Colonic mucosa (tissue), 4 donors: ENCODE measurements at regions not wholly inside any gene's neighbourhood (a gene's known extent, or its start where the extent isn't known, plus 50 kb on each side); places are given as distances from the start of the nearest gene placed in this dataset.

Experiments
- DNase-seq: peaks from one replicate; pipeline ENCODE4 v3.0.0-alpha.2; 2020
- H3K27ac ChIP-seq: fragments of 200-600 bp; one replicate; pipeline ENCODE4 v1.8.0; 2021
- H3K27me3 ChIP-seq: fragments of 200-600 bp; one replicate; pipeline ENCODE4 v1.8.0; 2021
- H3K36me3 ChIP-seq: fragments of 200-600 bp; one replicate; pipeline ENCODE4 v1.8.0; 2021
- H3K4me1 ChIP-seq: fragments of 200-600 bp; one replicate; pipeline ENCODE4 v1.8.0; 2021; ENCODE audit warnings: mild to moderate bottlenecking
- H3K4me3 ChIP-seq: fragments of 200-600 bp; one replicate; pipeline ENCODE4 v1.8.0; 2021
- H3K9ac ChIP-seq, 2 donors: one replicate each; pipeline ENCODE4 v1.7.0; 2013; ENCODE audit warnings: control low read depth in 2 of 2, low read depth in 2 of 2, low read length in 2 of 2
- H3K9me3 ChIP-seq: fragments of 200-600 bp; one replicate; pipeline ENCODE4 v1.8.0; 2021
- intact Hi-C: fragments of 100-400 bp; cut with DNase I; formaldehyde crosslinking; loops from one replicate; pipeline ENCODE4 v1.14.1; 2022
- TF ChIP-seq, protein P1 (sequence below): fragments of 200-600 bp; IDR thresholded peaks from one replicate; pipeline ENCODE4 v1.8.0; 2022; ENCODE audit warnings: antibody characterized with exemption, mild to moderate bottlenecking
- donor health status: healthy.
- donor health status: DM: no; HTN: no; CAD: no.
- donor health status: DM: no; HTN: no; CAD: no.

DNA sequence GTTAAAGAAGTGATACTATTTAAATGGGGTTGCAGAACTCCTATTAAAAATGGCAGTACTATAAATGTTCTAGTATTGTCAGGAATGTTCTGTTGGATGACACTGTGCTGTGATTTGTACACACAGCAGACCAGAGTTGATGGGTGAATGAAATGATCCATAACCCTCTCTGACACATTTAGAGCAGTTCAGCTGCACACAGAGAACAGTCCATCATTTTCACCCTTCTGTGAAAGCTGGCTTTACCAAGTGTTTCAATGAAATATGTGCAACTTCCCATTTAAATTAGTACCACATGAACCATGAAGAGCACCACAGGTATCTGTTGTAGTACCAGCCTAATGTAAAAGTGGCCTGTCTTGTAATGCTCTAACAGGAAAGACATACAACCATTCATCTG is 981.4 kb downstream of the TMEM182 start:
- no peaks in the 10 kb centered on the region for H3K36me3 ChIP-seq
- TF ChIP-seq, protein P1, sequence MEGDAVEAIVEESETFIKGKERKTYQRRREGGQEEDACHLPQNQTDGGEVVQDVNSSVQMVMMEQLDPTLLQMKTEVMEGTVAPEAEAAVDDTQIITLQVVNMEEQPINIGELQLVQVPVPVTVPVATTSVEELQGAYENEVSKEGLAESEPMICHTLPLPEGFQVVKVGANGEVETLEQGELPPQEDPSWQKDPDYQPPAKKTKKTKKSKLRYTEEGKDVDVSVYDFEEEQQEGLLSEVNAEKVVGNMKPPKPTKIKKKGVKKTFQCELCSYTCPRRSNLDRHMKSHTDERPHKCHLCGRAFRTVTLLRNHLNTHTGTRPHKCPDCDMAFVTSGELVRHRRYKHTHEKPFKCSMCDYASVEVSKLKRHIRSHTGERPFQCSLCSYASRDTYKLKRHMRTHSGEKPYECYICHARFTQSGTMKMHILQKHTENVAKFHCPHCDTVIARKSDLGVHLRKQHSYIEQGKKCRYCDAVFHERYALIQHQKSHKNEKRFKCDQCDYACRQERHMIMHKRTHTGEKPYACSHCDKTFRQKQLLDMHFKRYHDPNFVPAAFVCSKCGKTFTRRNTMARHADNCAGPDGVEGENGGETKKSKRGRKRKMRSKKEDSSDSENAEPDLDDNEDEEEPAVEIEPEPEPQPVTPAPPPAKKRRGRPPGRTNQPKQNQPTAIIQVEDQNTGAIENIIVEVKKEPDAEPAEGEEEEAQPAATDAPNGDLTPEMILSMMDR: no peak
- no peak overlapping the region for H3K9ac ChIP-seq
- no peak overlapping the region for H3K4me3 ChIP-seq
- no peaks in the 10 kb centered on the region for H3K27me3 ChIP-seq
- H3K9me3 ChIP-seq: no peaks in the 10 kb centered on the region
- DNase-seq: no peak
- intact Hi-C loops: no loop called here
- H3K27ac ChIP-seq: no peak overlapping the region
- H3K4me1 ChIP-seq: no peaks in the 10 kb centered on the region

DNA sequence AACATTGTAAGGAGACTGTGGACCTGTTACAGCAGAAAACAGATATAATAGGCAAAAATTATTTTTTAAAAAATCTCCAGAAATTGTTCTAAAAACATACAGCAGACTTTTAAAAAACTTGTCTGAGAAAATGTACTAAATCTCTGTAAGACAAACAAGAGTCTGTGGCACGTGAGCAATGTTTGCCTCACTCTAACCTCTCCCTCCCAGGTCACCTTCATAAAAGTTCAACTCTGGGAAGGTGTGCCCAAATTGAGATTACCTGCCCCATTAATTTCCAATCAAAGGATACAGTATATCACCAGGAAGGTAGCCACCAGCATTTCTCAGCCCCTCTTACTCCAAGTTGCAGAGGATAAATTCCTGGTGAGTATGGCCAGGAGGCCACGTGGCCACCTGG is 992.7 kb downstream of the TMEM182 start:
- Histone ChIP-seq H3K4me3 (no peak overlapping the region), H3K9me3 (no peaks in the 10 kb centered on the region), H3K9ac (no peak overlapping the region), H3K4me1 (no peaks in the 10 kb centered on the region), H3K27me3 (no peaks in the 10 kb centered on the region), H3K27ac (no peak overlapping the region), H3K36me3 (no peaks in the 10 kb centered on the region)
- DNase-seq: no peak
- intact Hi-C loops: no loop called here
- TF ChIP-seq, protein P1: no peak

DNA sequence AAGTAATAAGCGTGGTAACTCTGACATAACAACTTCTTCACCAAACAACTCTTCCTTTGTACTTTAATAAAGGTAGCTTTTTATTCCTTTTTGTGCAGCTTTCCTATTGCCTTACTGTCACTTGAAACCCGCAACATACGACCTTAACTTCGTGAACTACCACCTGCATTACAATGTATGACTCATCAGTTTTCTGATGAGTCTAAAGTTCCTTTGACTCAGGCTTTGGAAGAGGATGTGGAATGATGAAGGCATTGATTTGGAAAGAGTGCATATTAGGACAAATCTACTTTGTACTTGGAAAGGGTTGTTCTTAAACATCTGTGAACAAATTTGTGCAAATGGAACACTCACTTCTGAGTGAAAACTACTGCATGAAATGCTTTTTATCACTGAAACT is 1012.1 kb downstream of the TMEM182 start:
- H3K9me3 ChIP-seq: no peaks in the 10 kb centered on the region
- no peak overlapping the region for H3K4me3 ChIP-seq
- H3K27me3 ChIP-seq: no peaks in the 10 kb centered on the region
- no peak overlapping the region for H3K9ac ChIP-seq
- TF ChIP-seq, protein P1: no peak
- no peak for DNase-seq
- no peak overlapping the region for H3K27ac ChIP-seq
- H3K4me1 ChIP-seq: no peaks in the 10 kb centered on the region
- H3K36me3 ChIP-seq: no peaks in the 10 kb centered on the region
- intact Hi-C loops: no loop called here

DNA sequence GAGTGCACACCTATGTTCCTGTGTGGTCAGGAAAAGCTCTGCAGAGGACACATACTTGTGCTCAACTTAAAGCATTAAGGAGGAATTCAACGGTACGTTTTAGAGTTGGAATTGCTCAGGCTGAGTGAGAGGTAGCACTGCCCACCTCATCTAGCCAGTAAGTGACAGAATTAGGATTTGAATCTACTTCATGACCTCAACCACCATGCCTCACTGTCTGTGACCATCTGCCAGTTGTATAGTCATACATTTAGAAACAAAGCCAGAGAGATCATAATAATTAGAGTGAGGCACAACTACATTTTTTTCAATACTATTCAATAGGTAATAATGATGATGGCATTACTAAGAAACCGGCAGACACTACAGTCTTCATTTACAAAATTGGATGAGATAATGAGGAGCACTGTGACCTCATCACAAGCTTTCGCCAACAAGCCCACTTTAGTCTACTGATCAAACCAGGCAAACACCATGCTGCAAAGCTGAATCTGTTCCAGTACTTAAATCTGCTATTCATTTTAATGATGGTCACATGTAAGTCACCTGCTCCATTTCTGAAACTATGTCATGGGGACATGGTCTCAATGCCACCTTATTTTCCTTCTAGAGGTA is 1018.4 kb downstream of the TMEM182 start:
- Histone ChIP-seq H3K4me1 (no peaks in the 10 kb centered on the region), H3K9ac (no peak overlapping the region), H3K4me3 (no peak overlapping the region), H3K27me3 (no peaks in the 10 kb centered on the region), H3K9me3 (no peaks in the 10 kb centered on the region), H3K36me3 (no peaks in the 10 kb centered on the region), H3K27ac (no peak overlapping the region)
- intact Hi-C loops: no loop called here
- DNase-seq: no peak
- TF ChIP-seq, protein P1: no peak

DNA sequence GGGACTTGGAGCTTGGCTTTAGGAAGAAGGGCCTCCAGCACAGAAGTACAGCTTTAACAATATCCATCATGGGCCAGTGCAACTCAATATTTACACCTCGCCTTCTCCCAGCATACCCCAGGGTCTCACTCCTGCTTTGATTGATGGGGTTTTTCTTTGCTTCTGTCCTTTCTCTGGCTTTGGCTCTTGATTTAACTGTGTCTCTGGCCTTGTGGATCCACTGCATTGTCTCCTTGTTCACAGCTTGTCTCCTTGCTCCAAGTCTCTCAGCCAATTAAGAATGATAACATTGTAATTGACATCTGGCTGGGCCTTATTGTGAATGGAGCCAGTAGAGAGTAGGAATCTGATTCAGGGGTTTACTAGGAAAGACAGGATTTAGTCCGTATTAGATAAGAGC is 1019.5 kb downstream of the TMEM182 start:
- Histone ChIP-seq H3K9ac (no peak overlapping the region), H3K27me3 (no peaks in the 10 kb centered on the region), H3K4me1 (no peaks in the 10 kb centered on the region), H3K36me3 (no peaks in the 10 kb centered on the region), H3K27ac (no peak overlapping the region), H3K9me3 (no peaks in the 10 kb centered on the region), H3K4me3 (no peak overlapping the region)
- DNase-seq: no peak
- TF ChIP-seq, protein P1: no peak
- intact Hi-C loops: no loop called here
